Liver (tissue), 3 donors: ENCODE measurements at regions not wholly inside any gene's neighbourhood (a gene's known extent, or its start where the extent isn't known, plus 50 kb on each side); places are given as distances from the start of the nearest gene placed in this dataset.

Source experiments
- ATF3 ChIP-seq: IDR thresholded peaks from 2 replicates; pipeline ENCODE4 v1.6.1; 2016; ENCODE audit warnings: antibody characterized with exemption
- CTCF ChIP-seq: fragments of 150-350 bp; IDR thresholded peaks from 2 replicates; pipeline ENCODE4 v1.5.1; 2017; ENCODE audit warnings: improper control_type of control experiment, low read depth, low read length; ENCODE audit not compliant: missing input control
- EGR1 ChIP-seq, 2 donors: IDR thresholded peaks; 2 replicates each; pipeline ENCODE4 v1.6.1; 2016 to 2018; ENCODE audit warnings: antibody characterized with exemption in 2 of 2, low read depth in 2 of 2
- FOXA1 ChIP-seq: IDR thresholded peaks from 2 replicates; pipeline ENCODE4 v1.6.1; 2016; ENCODE audit warnings: antibody characterized with exemption
- GABPA ChIP-seq, 2 donors: IDR thresholded peaks in 1 of 2; conservative IDR thresholded peaks in 1 of 2; 2 replicates each; pipeline ENCODE4 v1.6.1; 2016; ENCODE audit warnings: antibody characterized with exemption in 2 of 2, mild to moderate bottlenecking in 1 of 2, moderate library complexity in 1 of 2
- MAX ChIP-seq: IDR thresholded peaks from 2 replicates; pipeline ENCODE4 v1.6.1; 2016; ENCODE audit warnings: antibody characterized with exemption
- NR2F2 ChIP-seq: IDR thresholded peaks from 2 replicates; pipeline ENCODE4 v1.6.1; 2016; ENCODE audit warnings: antibody characterized with exemption
- RAD21 ChIP-seq, 2 donors: IDR thresholded peaks; 2 replicates each; pipeline ENCODE4 v1.6.1; 2016; ENCODE audit warnings: antibody characterized with exemption in 2 of 2, mild to moderate bottlenecking in 2 of 2
- REST ChIP-seq: IDR thresholded peaks from 2 replicates; pipeline ENCODE4 v1.6.1; 2016; ENCODE audit warnings: antibody characterized with exemption, mild to moderate bottlenecking
- SP1 ChIP-seq: IDR thresholded peaks from 2 replicates; pipeline ENCODE4 v1.6.1; 2018; ENCODE audit warnings: antibody characterized with exemption, mild to moderate bottlenecking
- TAF1 ChIP-seq: conservative IDR thresholded peaks from 2 replicates; pipeline ENCODE4 v1.6.1; 2016; ENCODE audit warnings: antibody characterized with exemption, mild to moderate bottlenecking
- YY1 ChIP-seq: IDR thresholded peaks from 2 replicates; pipeline ENCODE4 v1.6.1; 2016; ENCODE audit warnings: antibody characterized with exemption, mild to moderate bottlenecking
- donor health status: healthy.
- donor health status: healthy.

- TF ChIP-seq YY1 (no peak), MAX (no peak), CTCF (no peak), SP1 (no peak), EGR1 (IDR thresholded peaks at IDR 0.05; ENCODE audit: low read depth in 2 of 2) (no peak), ATF3 (no peak), REST (no peak), GABPA (IDR thresholded peaks at IDR 0.05 in 1 of 2, conservative IDR thresholded peaks at IDR 0.05 in 1 of 2) (no peak), TAF1 (no peak), RAD21 (IDR thresholded peaks at IDR 0.05) (no peak), FOXA1 (no peak), NR2F2 (no peak)
Observed at GRCh38 chr3:22118542-22118941, 367.5 kb upstream of the ZNF385D start.
